Lower lobe of right lung (tissue), 2 donors: ENCODE measurements at regions not wholly inside any gene's neighbourhood (a gene's known extent, or its start where the extent isn't known, plus 50 kb on each side); places are given as distances from the start of the nearest gene placed in this dataset.

ENCODE experiments used
- ATAC-seq, 2 donors: fragments of 200-7000 bp; cut with Tn5 transposase; one replicate each; pipeline ENCODE4 v1.9.1; 2020 to 2022; ENCODE audit warnings: mild to moderate bottlenecking in 2 of 2, moderate library complexity in 2 of 2
- DNase-seq: peaks from one replicate; pipeline ENCODE4 v3.0.0-alpha.2; 2020
- H3K27ac ChIP-seq: fragments of 200-600 bp; one replicate; pipeline ENCODE4 v1.8.0; 2022
- H3K27me3 ChIP-seq: fragments of 200-600 bp; one replicate; pipeline ENCODE4 v1.8.0; 2022; ENCODE audit warnings: low read depth
- H3K36me3 ChIP-seq: fragments of 200-600 bp; one replicate; pipeline ENCODE4 v1.8.0; 2022; ENCODE audit warnings: mild to moderate bottlenecking
- H3K4me1 ChIP-seq: fragments of 200-600 bp; one replicate; pipeline ENCODE4 v1.8.0; 2022
- H3K4me3 ChIP-seq: fragments of 200-600 bp; one replicate; pipeline ENCODE4 v1.8.0; 2022; ENCODE audit warnings: mild to moderate bottlenecking
- H3K9me3 ChIP-seq: fragments of 200-600 bp; one replicate; pipeline ENCODE4 v1.8.0; 2022
- CTCF ChIP-seq: fragments of 200-600 bp; IDR thresholded peaks from one replicate; pipeline ENCODE4 v1.8.0; 2022; ENCODE audit warnings: antibody characterized with exemption, mild to moderate bottlenecking
- intact Hi-C: fragments of 100-400 bp; cut with DNase I; formaldehyde crosslinking; loops from one replicate; pipeline ENCODE4 v1.11.0; 2022
- donor health status: DM: no; HTN: yes; CAD: no; lungs with severe emphysema.

GRCh38 chr10:71079761-71080380 is 132.5 kb upstream of the UNC5B start:
- Histone ChIP-seq H3K36me3 (no peaks in the 10 kb centered on the region), H3K9me3 (no peaks in the 10 kb centered on the region), H3K27ac (no peak overlapping the region), H3K4me1 (no peaks in the 10 kb centered on the region), H3K27me3 (peaks cover 6% of the 10 kb centered on the region), H3K4me3 (no peak overlapping the region)
- intact Hi-C loops: no loop called here
- TF ChIP-seq CTCF: no peak
- ATAC-seq (no peak), DNase-seq (no peak)

- Histone ChIP-seq H3K27me3 (peaks cover 1% of the 10 kb centered on the region), H3K4me3 (no peak overlapping the region), H3K4me1 (no peaks in the 10 kb centered on the region), H3K36me3 (no peaks in the 10 kb centered on the region), H3K27ac (no peak overlapping the region), H3K9me3 (no peaks in the 10 kb centered on the region)
- no peak for TF ChIP-seq CTCF
- intact Hi-C loops: no loop called here
- DNase-seq (no peak), ATAC-seq (no peak)
These were observed 131.8 kb upstream of the UNC5B start for GRCh38 chr10:71080381-71081228.

- ATAC-seq (no peak), DNase-seq (no peak)
- no peaks in the 10 kb centered on the region for H3K4me1 ChIP-seq
- H3K36me3 ChIP-seq: no peaks in the 10 kb centered on the region
- TF ChIP-seq CTCF: no peak
- H3K4me3 ChIP-seq: no peak overlapping the region
- H3K27me3 ChIP-seq: peaks cover 4% of the 10 kb centered on the region
- intact Hi-C loops: no loop called here
- H3K9me3 ChIP-seq: no peaks in the 10 kb centered on the region
- H3K27ac ChIP-seq: no peak overlapping the region
These were observed 131.2 kb upstream of the UNC5B start for GRCh38 chr10:71081229-71081560.

GRCh38 chr10:71081912-71082311 is 130.5 kb upstream of the UNC5B start:
- DNase-seq (no peak), ATAC-seq (no peak)
- peaks cover 4% of the 10 kb centered on the region for H3K27me3 ChIP-seq
- no peak overlapping the region for H3K27ac ChIP-seq
- TF ChIP-seq CTCF: no peak
- no peaks in the 10 kb centered on the region for H3K4me1 ChIP-seq
- H3K4me3 ChIP-seq: no peak overlapping the region
- H3K36me3 ChIP-seq: no peaks in the 10 kb centered on the region
- H3K9me3 ChIP-seq: no peaks in the 10 kb centered on the region
- intact Hi-C loops: no loop called here

GRCh38 chr10:71082960-71083715 is 129.2 kb upstream of the UNC5B start:
- H3K27me3 ChIP-seq: peaks cover 4% of the 10 kb centered on the region
- no peak overlapping the region for H3K4me3 ChIP-seq
- no peak for TF ChIP-seq CTCF
- H3K9me3 ChIP-seq: no peaks in the 10 kb centered on the region
- intact Hi-C loops: no loop called here
- no peak for DNase-seq
- ATAC-seq: no peak
- H3K27ac ChIP-seq: no peak overlapping the region
- no peaks in the 10 kb centered on the region for H3K36me3 ChIP-seq
- no peaks in the 10 kb centered on the region for H3K4me1 ChIP-seq
